Testis (tissue), 2 donors: ENCODE measurements at regions not wholly inside any gene's neighbourhood (a gene's known extent, or its start where the extent isn't known, plus 50 kb on each side); places are given as distances from the start of the nearest gene placed in this dataset.

ENCODE experiments used
- DNase-seq: peaks from one replicate; pipeline ENCODE4 v3.0.0-alpha.2; 2019
- H3K27ac ChIP-seq, 2 donors: fragments of 200-600 bp; sonication (generic); one replicate each; pipeline ENCODE4 v1.5.1; 2019
- H3K27me3 ChIP-seq: fragments of 200-600 bp; sonication (generic); one replicate; pipeline ENCODE4 v1.5.1; 2019
- H3K36me3 ChIP-seq: fragments of 200-600 bp; sonication (generic); one replicate; pipeline ENCODE4 v1.5.1; 2017; ENCODE audit warnings: low read depth; ENCODE audit errors: missing control alignments
- H3K4me1 ChIP-seq: fragments of 200-600 bp; sonication (generic); one replicate; pipeline ENCODE4 v1.5.1; 2019
- H3K4me3 ChIP-seq, 2 donors: fragments of 200-600 bp; sonication (generic); one replicate each; pipeline ENCODE4 v1.5.1; 2017 to 2019
- H3K9me3 ChIP-seq: fragments of 200-600 bp; sonication (generic); one replicate; pipeline ENCODE4 v1.5.1; 2017
- POLR2A ChIP-seq: fragments of 450-650 bp; IDR thresholded peaks from one replicate; pipeline ENCODE4 v1.6.1; 2017; ENCODE audit warnings: antibody characterized with exemption, mild to moderate bottlenecking, moderate library complexity
- WGBS, 2 donors: methylation state at CpG; one replicate each; pipeline ENCODE4 v1.1.5; 2018; 5-methylcytosine and 5-hydroxymethylcytosine counted together
- intact Hi-C: fragments of 100-400 bp; cut with DNase I; formaldehyde crosslinking; loops from one replicate; pipeline ENCODE4 v1.15.1; 2023; ENCODE audit warnings: low total_unique reads
- TF ChIP-seq, protein P1 (sequence below), 3 experiments: fragments of 450-650 bp in 2 of 3; fragments of 200-600 bp in 1 of 3; sonication (generic) in 1 of 3; IDR thresholded peaks; one replicate each; pipeline ENCODE4 v1.5.1; 2016 to 2019; ENCODE audit warnings: antibody characterized with exemption in 3 of 3, mild to moderate bottlenecking in 2 of 3, moderate library complexity in 1 of 3

DNA sequence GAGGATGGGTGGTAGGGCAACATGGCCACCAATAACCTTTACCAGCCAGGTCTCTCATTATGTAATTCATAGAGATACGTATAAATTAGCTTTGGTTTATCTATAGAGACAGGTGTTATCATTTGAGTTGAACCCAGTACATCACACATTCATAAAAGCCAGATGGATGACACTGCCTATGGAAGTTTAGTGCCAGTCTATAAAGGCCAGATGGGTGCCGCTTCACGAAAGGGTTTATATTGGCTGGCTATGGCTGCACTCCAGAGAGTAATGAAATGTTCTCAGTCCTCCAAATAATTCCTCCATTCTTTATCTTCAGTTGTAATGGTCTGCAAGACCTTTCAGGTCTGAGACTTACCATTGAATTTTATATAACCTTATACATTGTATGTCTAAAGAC lies 331.9 kb upstream of the NR3C2 start:
- 93 to 95% methylated on average over 3 of the region's 3 CpGs for WGBS, 2 donors
- H3K4me1 ChIP-seq, result no peaks in the 10 kb centered on the region
- intact Hi-C loops, result no loop called here
- no peaks in the 10 kb centered on the region for H3K27me3 ChIP-seq
- no peaks in the 10 kb centered on the region for H3K9me3 ChIP-seq
- TF ChIP-seq POLR2A, result no peak
- TF ChIP-seq, protein P1, sequence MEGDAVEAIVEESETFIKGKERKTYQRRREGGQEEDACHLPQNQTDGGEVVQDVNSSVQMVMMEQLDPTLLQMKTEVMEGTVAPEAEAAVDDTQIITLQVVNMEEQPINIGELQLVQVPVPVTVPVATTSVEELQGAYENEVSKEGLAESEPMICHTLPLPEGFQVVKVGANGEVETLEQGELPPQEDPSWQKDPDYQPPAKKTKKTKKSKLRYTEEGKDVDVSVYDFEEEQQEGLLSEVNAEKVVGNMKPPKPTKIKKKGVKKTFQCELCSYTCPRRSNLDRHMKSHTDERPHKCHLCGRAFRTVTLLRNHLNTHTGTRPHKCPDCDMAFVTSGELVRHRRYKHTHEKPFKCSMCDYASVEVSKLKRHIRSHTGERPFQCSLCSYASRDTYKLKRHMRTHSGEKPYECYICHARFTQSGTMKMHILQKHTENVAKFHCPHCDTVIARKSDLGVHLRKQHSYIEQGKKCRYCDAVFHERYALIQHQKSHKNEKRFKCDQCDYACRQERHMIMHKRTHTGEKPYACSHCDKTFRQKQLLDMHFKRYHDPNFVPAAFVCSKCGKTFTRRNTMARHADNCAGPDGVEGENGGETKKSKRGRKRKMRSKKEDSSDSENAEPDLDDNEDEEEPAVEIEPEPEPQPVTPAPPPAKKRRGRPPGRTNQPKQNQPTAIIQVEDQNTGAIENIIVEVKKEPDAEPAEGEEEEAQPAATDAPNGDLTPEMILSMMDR (IDR thresholded peaks at IDR 0.05), result no peak
- no peak overlapping the region for H3K27ac ChIP-seq
- no peak for DNase-seq
- H3K4me3 ChIP-seq, result no peak overlapping the region
- H3K36me3 ChIP-seq, result no peaks in the 10 kb centered on the region

DNA sequence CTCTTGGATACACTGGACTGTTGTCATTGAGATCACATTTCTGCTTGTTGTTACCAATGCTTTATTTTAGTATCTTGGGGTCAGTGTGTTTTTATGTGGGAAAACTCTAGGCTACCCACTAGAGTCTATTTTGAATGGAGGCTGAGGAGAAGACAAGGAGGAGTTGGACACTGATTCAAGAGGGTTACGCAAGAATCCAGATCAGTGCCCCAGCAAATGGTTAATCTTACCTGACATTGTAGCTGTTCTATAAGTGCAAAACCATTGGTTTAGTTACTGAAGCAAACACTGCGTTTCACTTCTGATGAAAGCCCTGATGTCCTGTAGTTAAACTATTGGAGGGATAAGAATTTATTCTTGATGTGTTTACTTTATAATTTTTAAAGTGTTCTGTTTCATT lies 331.1 kb upstream of the NR3C2 start:
- H3K4me1 ChIP-seq, result no peaks in the 10 kb centered on the region
- no peaks in the 10 kb centered on the region for H3K27me3 ChIP-seq
- TF ChIP-seq POLR2A, result no peak
- H3K27ac ChIP-seq, result no peak overlapping the region
- intact Hi-C loops, result no loop called here
- H3K9me3 ChIP-seq, result no peaks in the 10 kb centered on the region
- 94 to 95% methylated on average over 2 of the region's 2 CpGs for WGBS, 2 donors
- H3K36me3 ChIP-seq, result no peaks in the 10 kb centered on the region
- H3K4me3 ChIP-seq, result no peak overlapping the region
- no peak for DNase-seq

DNA sequence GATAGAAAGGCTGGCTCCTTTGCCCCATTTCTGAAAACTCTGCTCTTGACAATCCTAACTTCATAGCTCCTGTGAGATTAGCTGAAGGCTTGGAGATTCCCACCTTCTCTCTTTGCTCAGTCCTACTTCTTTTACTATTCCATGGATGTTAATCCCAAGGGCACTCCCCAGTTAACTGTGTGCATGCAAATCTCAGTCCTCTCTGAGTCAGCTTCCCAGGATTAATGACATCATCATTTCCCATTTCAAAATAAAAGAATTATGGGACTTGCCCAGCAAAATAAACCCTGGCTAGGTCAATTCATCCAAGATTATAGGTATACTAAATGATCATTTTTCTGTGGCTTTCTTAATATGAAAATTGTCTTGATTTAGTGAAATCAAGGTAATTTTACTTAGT lies 328.6 kb upstream of the NR3C2 start:
- TF ChIP-seq, protein P1 (IDR thresholded peaks at IDR 0.05), result no peak
- TF ChIP-seq POLR2A, result no peak
- no peak for DNase-seq
- Histone ChIP-seq H3K9me3 (no peaks in the 10 kb centered on the region), H3K4me3 (no peak overlapping the region), H3K27ac (no peak overlapping the region), H3K4me1 (no peaks in the 10 kb centered on the region), H3K36me3 (no peaks in the 10 kb centered on the region), H3K27me3 (no peaks in the 10 kb centered on the region)
- intact Hi-C loops, result no loop called here

DNA sequence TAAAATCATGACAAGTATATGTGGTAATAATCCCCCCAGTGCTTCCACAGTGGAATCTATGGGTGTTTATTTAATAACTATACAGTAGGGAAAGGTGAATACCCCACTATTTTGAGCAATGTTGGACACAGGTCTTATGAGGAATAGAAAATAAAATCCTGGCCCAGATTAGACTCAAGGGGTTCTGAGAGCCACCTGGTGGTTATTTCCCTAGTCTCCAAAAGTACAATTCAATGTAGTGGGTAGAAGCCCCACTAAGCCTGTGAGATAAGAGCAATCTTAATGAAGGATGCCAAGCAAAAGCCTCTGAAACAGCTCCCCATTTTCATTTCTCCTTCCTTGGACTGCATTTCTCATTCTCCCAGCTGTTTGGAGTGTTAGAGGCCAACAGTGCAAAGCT lies 328.2 kb upstream of the NR3C2 start:
- DNase-seq, result no peak
- Histone ChIP-seq H3K36me3 (no peaks in the 10 kb centered on the region), H3K27me3 (no peaks in the 10 kb centered on the region), H3K4me1 (no peaks in the 10 kb centered on the region), H3K27ac (no peak overlapping the region), H3K9me3 (no peaks in the 10 kb centered on the region), H3K4me3 (no peak overlapping the region)
- intact Hi-C loops, result no loop called here
- no peak for TF ChIP-seq POLR2A
- TF ChIP-seq, protein P1 (IDR thresholded peaks at IDR 0.05), result no peak

DNA sequence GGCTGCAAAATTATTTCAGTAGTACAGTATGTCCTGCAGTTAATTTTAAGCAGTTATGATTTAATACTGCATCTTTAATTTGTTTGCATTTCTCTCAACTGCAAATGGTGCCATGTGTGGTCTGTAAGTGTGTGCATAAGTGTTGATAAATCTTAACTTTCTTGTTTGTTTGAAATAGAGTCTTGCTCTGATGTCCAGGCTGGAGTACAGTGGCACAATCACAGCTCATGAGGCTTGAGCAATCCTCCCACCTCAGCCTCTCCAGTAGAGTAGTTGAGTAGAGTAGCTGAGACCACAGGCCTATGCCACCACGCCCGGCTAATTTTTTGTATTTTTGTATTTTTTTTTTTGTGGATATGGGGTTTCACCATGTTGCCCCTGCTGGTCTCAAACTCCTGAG lies 322.5 kb upstream of the NR3C2 start:
- DNase-seq, result no peak
- intact Hi-C loops, result no loop called here
- Histone ChIP-seq H3K4me3 (no peak overlapping the region), H3K9me3 (no peaks in the 10 kb centered on the region), H3K36me3 (no peaks in the 10 kb centered on the region), H3K27ac (no peak overlapping the region), H3K27me3 (no peaks in the 10 kb centered on the region), H3K4me1 (no peaks in the 10 kb centered on the region)
- WGBS, 2 donors, result 40 to 47% methylated on average over 2 of the region's 2 CpGs
- no peak for TF ChIP-seq POLR2A
- TF ChIP-seq, protein P1 (IDR thresholded peaks at IDR 0.05), result no peak
